Esophagus squamous epithelium (tissue), 5 donors: ENCODE measurements at regions not wholly inside any gene's neighbourhood (a gene's known extent, or its start where the extent isn't known, plus 50 kb on each side); places are given as distances from the start of the nearest gene placed in this dataset.

Experiments used
- DNase-seq: peaks from one replicate; lab custom pipeline; 2025; lab: John Stamatoyannopoulos, UW
- H3K27ac ChIP-seq, 4 donors: fragments of 200-600 bp; sonication (generic); one replicate each; pipeline ENCODE4 v1.5.1; 2016 to 2019; ENCODE audit warnings: mild to moderate bottlenecking in 1 of 4
- H3K27me3 ChIP-seq, 4 donors: fragments of 200-600 bp; sonication (generic); 1 replicate in 3 of 4; 2 replicates in 1 of 4; pipeline versions ENCODE4 v1.5.1 to v1.6.0; 2017 to 2021; ENCODE audit warnings: antibody characterized with exemption in 1 of 4
- H3K36me3 ChIP-seq, 3 donors: fragments of 200-600 bp; sonication (generic); one replicate each; pipeline ENCODE4 v1.5.1; 2016 to 2019
- H3K4me1 ChIP-seq, 3 donors: fragments of 200-600 bp; sonication (generic); one replicate each; pipeline ENCODE4 v1.5.1; 2017 to 2019
- H3K4me3 ChIP-seq, 4 donors: fragments of 200-600 bp; sonication (generic); 1 replicate in 3 of 4; 2 replicates in 1 of 4; pipeline ENCODE4 v1.5.1; 2016 to 2019; ENCODE audit warnings: mild to moderate bottlenecking in 2 of 4, moderate library complexity in 1 of 4
- H3K9me3 ChIP-seq, 3 donors: fragments of 200-600 bp; sonication (generic); one replicate each; pipeline ENCODE4 v1.5.1; 2016 to 2019
- POLR2A ChIP-seq, 4 donors: fragments of 450-650 bp; IDR thresholded peaks; one replicate each; pipeline ENCODE4 v1.6.1; 2017; ENCODE audit warnings: antibody characterized with exemption in 4 of 4, mild to moderate bottlenecking in 4 of 4, moderate library complexity in 3 of 4
- WGBS, 2 donors: methylation state at CpG; one replicate each; pipeline ENCODE4 v1.1.5; 2018; 5-methylcytosine and 5-hydroxymethylcytosine counted together
- intact Hi-C: fragments of 100-400 bp; cut with DNase I; formaldehyde crosslinking; loops from one replicate; pipeline ENCODE4 v1.15.0; 2022
- TF ChIP-seq, protein P1 (sequence below), 6 experiments: fragments of 450-650 bp in 4 of 6; fragments of 200-600 bp in 2 of 6; sonication (generic) in 2 of 6; IDR thresholded peaks; one replicate each; pipeline ENCODE4 v1.5.1; 2016 to 2019; ENCODE audit warnings: antibody characterized with exemption in 6 of 6, mild to moderate bottlenecking in 4 of 6, moderate library complexity in 4 of 6
- donor health status: DM: yes; HTN: yes; CAD: no.

DNA sequence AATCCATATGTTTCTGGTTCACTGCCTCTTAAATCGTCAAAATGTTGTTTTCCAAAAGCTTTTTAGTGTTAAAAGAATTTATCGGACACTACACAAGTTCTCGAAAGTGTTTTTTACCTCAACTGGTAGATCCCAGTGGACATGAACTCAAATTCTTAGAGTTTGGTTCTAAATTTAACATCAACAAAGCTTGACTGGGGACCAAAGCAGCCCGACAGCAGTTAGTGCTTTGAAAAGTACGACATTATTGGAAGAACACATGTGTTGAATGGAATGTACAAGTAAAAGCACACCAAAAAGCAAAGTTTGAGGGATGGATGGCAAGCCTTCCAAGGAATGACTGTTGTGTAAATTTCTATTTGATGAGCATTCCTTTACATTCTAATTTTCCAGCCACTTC lies 803.9 kb upstream of the POU3F3 start:
- no peak for DNase-seq
- TF ChIP-seq, protein P1, sequence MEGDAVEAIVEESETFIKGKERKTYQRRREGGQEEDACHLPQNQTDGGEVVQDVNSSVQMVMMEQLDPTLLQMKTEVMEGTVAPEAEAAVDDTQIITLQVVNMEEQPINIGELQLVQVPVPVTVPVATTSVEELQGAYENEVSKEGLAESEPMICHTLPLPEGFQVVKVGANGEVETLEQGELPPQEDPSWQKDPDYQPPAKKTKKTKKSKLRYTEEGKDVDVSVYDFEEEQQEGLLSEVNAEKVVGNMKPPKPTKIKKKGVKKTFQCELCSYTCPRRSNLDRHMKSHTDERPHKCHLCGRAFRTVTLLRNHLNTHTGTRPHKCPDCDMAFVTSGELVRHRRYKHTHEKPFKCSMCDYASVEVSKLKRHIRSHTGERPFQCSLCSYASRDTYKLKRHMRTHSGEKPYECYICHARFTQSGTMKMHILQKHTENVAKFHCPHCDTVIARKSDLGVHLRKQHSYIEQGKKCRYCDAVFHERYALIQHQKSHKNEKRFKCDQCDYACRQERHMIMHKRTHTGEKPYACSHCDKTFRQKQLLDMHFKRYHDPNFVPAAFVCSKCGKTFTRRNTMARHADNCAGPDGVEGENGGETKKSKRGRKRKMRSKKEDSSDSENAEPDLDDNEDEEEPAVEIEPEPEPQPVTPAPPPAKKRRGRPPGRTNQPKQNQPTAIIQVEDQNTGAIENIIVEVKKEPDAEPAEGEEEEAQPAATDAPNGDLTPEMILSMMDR (IDR thresholded peaks at IDR 0.05), result no peak
- no peak for TF ChIP-seq POLR2A (IDR thresholded peaks at IDR 0.05)
- Histone ChIP-seq H3K4me1 (no peaks in the 10 kb centered on the region), H3K27me3 (no peaks in the 10 kb centered on the region), H3K4me3 (no peak overlapping the region), H3K9me3 (no peaks in the 10 kb centered on the region), H3K36me3 (no peaks in the 10 kb centered on the region), H3K27ac (no peak overlapping the region)
- WGBS, 2 donors, result 63 to 80% methylated on average over 5 of the region's 5 CpGs
- intact Hi-C loops, result no loop called here

DNA sequence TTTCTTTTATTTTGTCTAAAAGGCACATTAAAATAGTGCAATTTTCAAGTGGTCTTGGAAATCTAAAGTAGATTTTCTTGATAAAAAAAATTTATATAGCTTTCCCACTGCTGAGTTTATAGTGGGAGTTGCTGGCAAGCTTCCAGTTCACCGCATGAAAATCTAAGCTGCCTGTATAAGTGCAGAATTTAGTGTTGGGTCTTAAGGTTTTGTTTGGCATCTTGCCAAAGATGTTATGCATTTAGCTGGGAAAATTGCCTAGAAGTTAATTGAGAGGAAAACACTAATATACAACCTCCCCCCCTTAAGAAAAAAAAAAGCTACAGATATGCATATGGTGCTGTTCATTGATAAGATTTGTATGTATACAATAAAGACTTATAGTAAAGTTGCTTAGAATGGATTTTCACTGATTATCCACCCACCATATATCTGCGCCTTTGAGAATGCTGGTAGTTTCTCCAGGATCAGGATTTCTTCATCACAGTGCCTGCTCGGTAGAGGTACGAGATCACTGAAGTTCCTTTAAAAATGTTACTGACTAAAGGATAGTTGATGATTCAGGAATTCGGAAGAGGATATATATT lies 803.2 kb upstream of the POU3F3 start:
- Histone ChIP-seq H3K27me3 (no peaks in the 10 kb centered on the region), H3K27ac (no peak overlapping the region), H3K36me3 (no peaks in the 10 kb centered on the region), H3K4me3 (no peak overlapping the region), H3K9me3 (no peaks in the 10 kb centered on the region), H3K4me1 (no peaks in the 10 kb centered on the region)
- 78 to 85% methylated on average over 5 of the region's 5 CpGs for WGBS, 2 donors
- TF ChIP-seq, protein P1 (IDR thresholded peaks at IDR 0.05), result no peak
- no peak for TF ChIP-seq POLR2A (IDR thresholded peaks at IDR 0.05)
- intact Hi-C loops, result no loop called here
- no peak for DNase-seq

DNA sequence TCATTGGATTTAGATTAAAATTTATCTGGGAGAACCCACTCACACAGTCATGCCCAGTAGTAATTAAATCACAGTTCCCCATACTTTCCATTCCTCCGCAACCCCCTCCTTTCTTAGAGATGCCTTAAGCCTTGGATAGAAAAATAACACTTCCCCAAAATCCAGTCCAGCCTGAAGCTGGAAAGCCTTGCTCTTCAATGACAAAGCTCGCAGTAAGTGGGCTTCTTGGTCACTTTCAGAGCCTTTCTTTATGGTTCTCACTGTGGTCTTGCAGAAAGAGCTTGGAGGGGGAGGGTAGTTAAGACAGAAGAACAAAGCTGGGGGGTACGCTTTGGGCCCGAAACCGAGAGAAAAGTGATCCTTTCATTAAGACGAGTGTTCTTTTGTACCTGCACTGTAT lies 802.1 kb upstream of the POU3F3 start:
- no peaks in the 10 kb centered on the region for H3K9me3 ChIP-seq
- DNase-seq, result no peak
- no peaks in the 10 kb centered on the region for H3K27me3 ChIP-seq
- no peak overlapping the region for H3K27ac ChIP-seq
- H3K4me3 ChIP-seq, result no peak overlapping the region
- H3K4me1 ChIP-seq, result no peaks in the 10 kb centered on the region
- H3K36me3 ChIP-seq, result no peaks in the 10 kb centered on the region
- 84 to 88% methylated on average over 5 to 6 of the region's 6 CpGs for WGBS, 2 donors
- TF ChIP-seq POLR2A (IDR thresholded peaks at IDR 0.05), result no peak
- TF ChIP-seq, protein P1 (IDR thresholded peaks at IDR 0.05), result no peak
- intact Hi-C loops, result no loop called here

DNA sequence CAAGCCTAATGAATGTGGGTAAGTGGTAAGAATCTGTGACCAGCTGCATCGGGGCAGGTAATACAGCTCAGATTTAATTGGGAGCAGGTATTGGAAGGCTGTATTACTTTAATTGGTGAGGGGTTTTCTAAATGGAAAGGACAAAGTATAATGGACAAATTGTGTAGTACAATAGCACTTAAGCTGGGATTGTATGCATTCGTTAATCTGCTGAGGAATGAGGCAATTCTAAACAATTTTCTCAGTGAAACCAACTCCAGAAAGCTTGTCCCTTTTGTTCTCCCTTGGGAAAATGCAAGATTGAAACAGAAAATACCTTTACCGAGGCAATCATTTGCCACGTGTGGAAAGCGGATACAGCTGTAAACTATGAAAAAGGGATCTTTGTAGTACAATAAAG lies 801.6 kb upstream of the POU3F3 start:
- 63 to 68% methylated on average over 5 of the region's 5 CpGs for WGBS, 2 donors
- H3K27me3 ChIP-seq, result no peaks in the 10 kb centered on the region
- H3K9me3 ChIP-seq, result no peaks in the 10 kb centered on the region
- no peaks in the 10 kb centered on the region for H3K36me3 ChIP-seq
- TF ChIP-seq, protein P1 (IDR thresholded peaks at IDR 0.05), result no peak
- no peak for TF ChIP-seq POLR2A (IDR thresholded peaks at IDR 0.05)
- H3K4me3 ChIP-seq, result no peak overlapping the region
- H3K4me1 ChIP-seq, result no peaks in the 10 kb centered on the region
- no peak overlapping the region for H3K27ac ChIP-seq
- intact Hi-C loops, result no loop called here
- no peak for DNase-seq

DNA sequence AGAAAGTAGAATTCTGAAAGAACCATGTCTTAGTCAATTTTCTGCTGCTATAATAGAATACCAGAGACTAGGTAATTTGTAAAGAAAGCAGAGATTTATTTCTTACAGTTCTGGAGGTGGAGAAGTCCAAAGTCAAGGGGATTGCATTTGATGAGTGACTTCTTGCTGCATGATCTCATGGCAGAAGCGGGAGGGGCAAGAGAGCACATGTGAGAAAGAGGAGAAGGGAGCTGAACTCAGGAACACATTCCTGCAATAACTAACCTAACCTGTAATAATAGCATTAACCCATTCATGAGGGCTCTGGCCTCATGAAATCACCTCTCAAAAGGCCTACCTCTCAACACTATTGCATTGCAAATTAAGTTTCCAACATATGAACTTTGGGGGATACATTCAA lies 797.5 kb upstream of the POU3F3 start:
- no peak for DNase-seq
- Histone ChIP-seq H3K27me3 (no peaks in the 10 kb centered on the region), H3K4me3 (no peak overlapping the region), H3K27ac (no peak overlapping the region), H3K4me1 (no peaks in the 10 kb centered on the region), H3K36me3 (no peaks in the 10 kb centered on the region), H3K9me3 (peaks cover 0 to 3% (median 0%) of the 10 kb centered on the region in 3 donors)
- intact Hi-C loops, result no loop called here
- 86 to 93% methylated on average over 1 of the region's 1 CpG for WGBS, 2 donors
- TF ChIP-seq, protein P1 (IDR thresholded peaks at IDR 0.05), result no peak
- TF ChIP-seq POLR2A (IDR thresholded peaks at IDR 0.05), result no peak
